IPS-20b (cell line): ENCODE measurements at regions not wholly inside any gene's neighbourhood (a gene's known extent, or its start where the extent isn't known, plus 50 kb on each side); places are given as distances from the start of the nearest gene placed in this dataset.
"Not testable (repeated sequence)": the region's sequence is repeated elsewhere in the genome, so short reads cannot be mapped to it uniquely, and the experiment has no call there.

Experiments
- H3K27ac ChIP-seq: one replicate; pipeline ENCODE4 v1.5.1; 2013; ENCODE audit warnings: low read length
- H3K27me3 ChIP-seq: 2 replicates; pipeline ENCODE4 v1.6.1; 2013; ENCODE audit warnings: mild to moderate bottlenecking, low read length, inconsistent platforms; ENCODE audit not compliant: insufficient read depth
- H3K36me3 ChIP-seq: 2 replicates; pipeline ENCODE4 v1.6.1; 2013; ENCODE audit warnings: low read depth, mild to moderate bottlenecking, inconsistent platforms, low read length, moderate library complexity; ENCODE audit not compliant: insufficient read depth
- H3K4me1 ChIP-seq: 2 replicates; pipeline ENCODE4 v1.6.1; 2013; ENCODE audit warnings: mild to moderate bottlenecking, control low read depth, inconsistent platforms, low read length, moderate library complexity; ENCODE audit not compliant: insufficient read depth
- H3K4me3 ChIP-seq: 2 replicates; pipeline ENCODE4 v1.5.1; 2013; ENCODE audit warnings: mild to moderate bottlenecking, low read length, inconsistent platforms
- H3K9ac ChIP-seq: 2 replicates; pipeline ENCODE4 v1.6.1; 2013; ENCODE audit warnings: low read depth, mild to moderate bottlenecking, inconsistent platforms, low read length, moderate library complexity
- H3K9me3 ChIP-seq: 2 replicates; pipeline ENCODE4 v1.6.1; 2013; ENCODE audit warnings: mild to moderate bottlenecking, low read depth, low read length, inconsistent platforms; ENCODE audit not compliant: insufficient read depth

DNA sequence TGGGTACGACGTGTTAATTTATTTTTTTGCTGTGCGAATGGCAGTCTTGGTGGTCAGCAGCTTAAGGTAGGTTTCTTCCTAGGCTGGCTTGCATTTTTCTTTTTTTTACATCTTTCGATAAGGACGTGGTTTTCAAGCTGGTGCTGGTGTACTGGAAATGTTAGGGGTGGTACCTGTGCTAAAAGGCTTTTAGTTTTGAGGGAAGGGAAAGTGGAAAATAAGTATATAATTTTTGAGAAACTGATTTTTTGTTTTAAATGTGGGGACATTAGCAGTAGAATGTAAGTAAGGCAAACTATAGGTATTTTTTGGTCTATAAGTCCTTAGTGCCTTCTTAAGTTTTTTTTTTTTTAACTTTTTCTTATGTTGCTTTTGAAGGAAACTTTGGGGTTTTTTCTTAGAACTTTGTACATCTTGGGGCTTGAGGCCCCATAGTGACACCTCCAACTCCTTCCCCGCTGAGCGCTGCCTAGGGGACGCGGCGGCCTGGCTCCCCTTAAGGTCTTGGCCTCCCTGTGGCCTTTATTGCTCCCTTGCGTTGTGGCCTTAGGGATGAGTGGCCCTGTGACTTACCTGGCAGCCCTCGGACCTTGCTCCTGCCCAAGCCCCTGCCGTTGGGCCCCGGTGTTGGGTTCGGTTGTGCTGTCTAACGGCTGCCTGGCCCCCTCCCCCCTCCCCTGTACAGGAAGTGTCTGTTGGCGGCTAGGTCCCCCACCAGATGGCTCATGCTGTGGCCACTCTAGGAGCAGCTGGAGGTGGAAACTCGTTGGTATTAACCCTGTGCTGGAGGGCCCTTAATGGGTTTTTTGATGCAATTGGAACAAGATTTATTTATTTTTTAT is 88.0 kb upstream of the RPRML start:
- H3K27me3 ChIP-seq, result no peaks in the 10 kb centered on the region
- peak overlapping the region; percentile 81 for H3K27ac ChIP-seq
- H3K9ac ChIP-seq, result peak overlapping the region; percentile 86; the same call in 1 of the 2 replicates
- peaks cover 11% of the 10 kb centered on the region for H3K9me3 ChIP-seq
- peak overlapping the region; percentile 87 for H3K4me3 ChIP-seq
- H3K4me1 ChIP-seq, result peaks cover 12% of the 10 kb centered on the region; the same call in 1 of the 2 replicates
- H3K36me3 ChIP-seq, result no peaks in the 10 kb centered on the region

DNA sequence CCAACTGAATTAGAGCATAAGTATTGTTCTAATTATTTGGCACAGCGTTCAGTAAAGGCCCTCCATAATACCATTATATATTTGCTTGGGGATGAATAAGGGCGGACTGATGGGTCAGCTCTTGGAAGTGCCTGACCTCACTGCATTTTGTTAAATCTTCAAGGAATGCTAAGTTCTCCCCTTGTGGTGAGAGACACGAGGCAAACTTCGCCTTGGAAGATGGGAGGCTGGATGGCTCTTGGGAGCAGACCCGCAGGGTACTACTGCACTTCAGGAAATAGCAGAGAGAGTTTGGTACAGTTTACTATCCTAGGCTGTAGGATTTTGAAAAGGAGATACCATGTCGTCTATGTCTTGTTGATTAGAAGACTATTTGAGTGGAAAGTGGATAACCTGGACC is 87.0 kb upstream of the RPRML start:
- Histone ChIP-seq H3K27ac (no peak overlapping the region), H3K36me3 (no peaks in the 10 kb centered on the region), H3K4me3 (peak overlapping the region; percentile 26; the same call in 1 of the 2 replicates)

DNA sequence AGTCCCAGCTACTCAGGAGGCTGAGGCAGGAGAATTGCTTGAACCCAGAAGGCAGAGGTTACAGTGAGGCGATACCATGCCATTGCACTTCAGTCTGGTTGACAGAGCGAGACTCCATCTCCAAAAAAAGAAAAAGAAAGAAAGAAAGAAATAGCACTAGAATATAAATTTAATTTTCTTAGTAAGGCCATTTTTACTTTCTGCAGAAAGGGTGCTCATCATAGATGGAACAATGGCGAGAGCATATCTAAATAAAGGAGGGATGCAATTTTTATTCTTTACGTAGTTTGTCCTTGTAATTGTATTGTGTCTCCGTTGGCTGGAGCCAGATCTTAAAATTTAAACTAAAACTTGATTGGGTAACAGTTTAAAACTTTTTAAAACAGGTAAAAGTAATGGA is 85.6 kb upstream of the RPRML start:
- peaks cover 12% of the 10 kb centered on the region; the same call in 1 of the 2 replicates for H3K4me1 ChIP-seq
- H3K27me3 ChIP-seq, result no peaks in the 10 kb centered on the region
- H3K36me3 ChIP-seq, result no peaks in the 10 kb centered on the region
- no peak overlapping the region for H3K27ac ChIP-seq
- peaks cover 11% of the 10 kb centered on the region for H3K9me3 ChIP-seq
- H3K4me3 ChIP-seq, result no peak overlapping the region
- no peak overlapping the region for H3K9ac ChIP-seq

More for the DNA sequence above, 87.0 kb upstream of the RPRML start:
- H3K9me3 ChIP-seq, result peaks cover 11% of the 10 kb centered on the region
- no peaks in the 10 kb centered on the region for H3K27me3 ChIP-seq
- peak overlapping the region; percentile 49; the same call in 1 of the 2 replicates for H3K9ac ChIP-seq
- H3K4me1 ChIP-seq, result peaks cover 12% of the 10 kb centered on the region; the same call in 1 of the 2 replicates

DNA sequence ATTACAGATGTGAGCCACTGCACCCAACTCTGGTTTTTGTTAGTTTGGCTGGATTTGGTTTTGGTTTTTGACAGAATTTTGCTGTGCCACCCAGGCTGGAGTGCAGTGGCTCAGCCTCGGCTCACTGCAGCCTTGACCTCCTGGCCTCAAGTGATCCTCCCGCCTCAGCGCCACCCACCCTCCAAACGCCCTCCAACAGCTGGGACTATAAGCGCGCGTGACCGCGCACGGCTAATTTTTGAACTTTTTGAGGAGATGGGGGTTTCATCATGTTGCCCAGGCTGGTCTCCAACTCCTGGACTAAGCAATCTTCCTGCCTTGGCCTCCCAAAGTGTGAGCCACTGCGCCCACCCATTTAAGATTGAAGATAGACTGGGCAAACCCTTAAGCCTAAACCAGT is 84.4 kb upstream of the RPRML start:
- Histone ChIP-seq H3K36me3 (no peaks in the 10 kb centered on the region), H3K27me3 (no peaks in the 10 kb centered on the region), H3K4me3 (no peak overlapping the region), H3K9ac (no peak overlapping the region), H3K9me3 (peaks cover 11% of the 10 kb centered on the region), H3K4me1 (peaks cover 12% of the 10 kb centered on the region; the same call in 1 of the 2 replicates), H3K27ac (no peak overlapping the region)

DNA sequence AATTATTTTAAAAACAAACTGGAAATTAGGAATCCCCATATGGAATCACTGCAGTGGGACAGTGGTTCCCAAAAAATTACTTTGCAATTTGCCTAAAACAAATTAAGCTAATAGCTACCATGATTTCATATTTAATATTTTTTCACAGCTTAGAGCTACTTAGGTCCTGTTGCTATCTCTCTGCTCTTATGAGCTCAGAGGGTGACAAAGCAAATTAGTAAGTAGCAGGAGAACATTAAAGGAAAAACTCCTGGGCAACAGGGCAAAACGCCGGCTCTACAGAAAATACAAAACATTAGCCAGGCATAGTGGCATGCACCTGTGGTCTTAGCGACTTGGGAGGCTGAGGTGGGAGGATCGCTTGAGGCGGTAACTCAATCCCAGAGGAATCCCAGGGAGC is 83.8 kb upstream of the RPRML start:
- H3K36me3 ChIP-seq, H3K4me3 ChIP-seq, H3K27ac ChIP-seq, H3K27me3 ChIP-seq, H3K9ac ChIP-seq: not testable (repeated sequence)
- peaks cover 11% of the 10 kb centered on the region for H3K9me3 ChIP-seq
- peaks cover 12% of the 10 kb centered on the region; the same call in 1 of the 2 replicates for H3K4me1 ChIP-seq

DNA sequence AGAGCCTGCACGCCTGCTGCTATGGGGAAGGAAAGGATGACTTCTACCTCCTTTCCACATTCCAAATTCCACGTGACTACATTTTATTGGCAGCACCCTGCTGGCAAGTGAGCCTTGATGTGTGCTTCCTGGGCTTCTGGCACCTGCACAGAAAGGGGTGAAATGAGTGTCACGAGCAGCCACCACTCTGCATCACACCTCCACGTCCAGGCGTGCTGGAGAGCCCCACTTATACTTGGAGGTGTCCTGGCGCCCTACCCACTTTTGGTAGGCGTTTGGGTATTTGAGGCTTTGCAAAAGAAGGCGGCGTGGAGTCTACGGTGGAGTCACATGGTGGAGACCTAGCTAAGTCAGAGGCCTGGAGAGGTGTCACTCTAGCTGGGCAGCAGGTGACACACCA is 81.0 kb upstream of the RPRML start:
- not testable (repeated sequence) for H3K9ac ChIP-seq, H3K27ac ChIP-seq, H3K36me3 ChIP-seq, H3K27me3 ChIP-seq, H3K4me1 ChIP-seq, H3K4me3 ChIP-seq
- H3K9me3 ChIP-seq, result peaks cover 10% of the 10 kb centered on the region

DNA sequence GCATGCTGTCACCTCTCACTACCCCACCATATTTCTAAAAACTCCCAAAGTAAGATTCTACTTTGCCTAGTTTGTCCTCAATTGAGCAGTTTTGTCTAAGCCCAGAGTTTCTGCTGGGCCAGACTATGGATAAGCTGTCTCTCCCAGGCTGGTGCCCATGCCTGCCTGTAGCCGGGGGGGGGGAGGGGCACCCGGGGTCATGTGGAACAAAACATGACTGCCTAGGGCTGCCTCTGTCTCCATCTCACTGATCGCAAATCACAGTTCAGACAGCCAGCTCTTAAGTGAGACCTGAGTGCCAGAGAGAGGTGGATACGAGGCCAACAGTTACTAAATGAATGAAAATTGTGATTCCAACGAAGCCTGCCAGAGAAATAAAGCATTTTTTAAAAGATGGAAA is 78.8 kb upstream of the RPRML start:
- no peaks in the 10 kb centered on the region for H3K27me3 ChIP-seq
- H3K4me1 ChIP-seq, result no peaks in the 10 kb centered on the region; the same call in 1 of the 2 replicates
- H3K4me3 ChIP-seq, result no peak overlapping the region
- no peak overlapping the region for H3K9ac ChIP-seq
- 0 out of 2 replicates have a peak, but pooled peaks cover 2% of the 10 kb centered on the region for H3K36me3 ChIP-seq
- no peak overlapping the region for H3K27ac ChIP-seq
- H3K9me3 ChIP-seq, result no peaks in the 10 kb centered on the region

DNA sequence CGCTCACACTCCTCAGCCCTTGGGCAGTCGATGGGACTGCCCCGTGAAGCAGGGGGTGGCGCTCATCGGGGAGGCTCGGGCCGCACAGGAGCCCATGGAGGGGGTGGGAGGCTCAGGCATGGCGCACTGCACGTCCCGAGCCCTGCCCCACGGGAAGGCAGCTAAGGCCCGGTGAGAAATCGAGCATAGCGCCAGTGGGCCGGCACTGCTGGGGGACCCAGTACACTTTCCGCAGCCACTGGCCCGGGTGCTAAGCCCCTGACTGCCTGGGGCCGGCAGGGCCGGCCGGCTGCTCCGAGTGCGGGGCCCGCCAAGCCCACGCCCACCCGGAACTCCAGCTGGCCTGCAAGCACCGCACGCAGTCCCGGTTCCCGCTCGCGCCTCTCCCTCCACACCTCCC is 78.2 kb upstream of the RPRML start:
- H3K27me3 ChIP-seq, H3K9me3 ChIP-seq, H3K36me3 ChIP-seq, H3K4me3 ChIP-seq, H3K4me1 ChIP-seq, H3K27ac ChIP-seq, H3K9ac ChIP-seq: not testable (repeated sequence)

DNA sequence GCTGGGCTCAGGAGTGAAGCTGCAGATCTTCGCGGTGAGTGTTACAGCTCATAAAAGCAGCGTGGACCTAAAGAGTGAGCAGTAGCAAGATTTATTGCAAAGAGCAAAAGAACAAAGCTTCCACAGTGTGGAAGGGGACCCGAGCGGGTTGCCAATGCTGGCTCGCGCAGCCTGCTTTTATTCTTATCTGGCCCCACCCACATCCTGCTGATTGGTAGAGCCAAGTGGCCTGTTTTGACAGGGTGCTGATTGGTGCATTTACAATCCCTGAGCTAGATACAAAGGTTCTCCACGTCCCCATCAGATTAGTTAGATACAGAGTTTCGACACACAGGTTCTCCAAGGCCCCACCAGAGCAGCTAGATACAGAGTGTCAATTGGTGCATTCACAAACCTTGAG is 77.6 kb upstream of the RPRML start:
- H3K4me3 ChIP-seq, H3K9me3 ChIP-seq, H3K36me3 ChIP-seq, H3K4me1 ChIP-seq, H3K27me3 ChIP-seq, H3K27ac ChIP-seq, H3K9ac ChIP-seq: not testable (repeated sequence)
